NCI-H1417 treated with DMSO at 0.1 percent for 48 hours (cell line): ENCODE measurements at regions not wholly inside any gene's neighbourhood (a gene's known extent, or its start where the extent isn't known, plus 50 kb on each side); places are given as distances from the start of the nearest gene placed in this dataset.
"Not testable (repeated sequence)": the region's sequence is repeated elsewhere in the genome, so short reads cannot be mapped to it uniquely, and the experiment has no call there.

Source experiments
- DNase-seq: peaks from one replicate; lab custom pipeline; 2025; lab: John Stamatoyannopoulos, UW

- no peak for DNase-seq
Measured at GRCh38 chr2:8144131-8144631, 537.7 kb upstream of the ID2 start.

- no peak for DNase-seq
Measured at GRCh38 chr2:8144785-8145184, 537.1 kb upstream of the ID2 start.

GRCh38 chr2:8145375-8145774, 536.5 kb upstream of the ID2 start:
- DNase-seq, result not testable (repeated sequence)

DNA sequence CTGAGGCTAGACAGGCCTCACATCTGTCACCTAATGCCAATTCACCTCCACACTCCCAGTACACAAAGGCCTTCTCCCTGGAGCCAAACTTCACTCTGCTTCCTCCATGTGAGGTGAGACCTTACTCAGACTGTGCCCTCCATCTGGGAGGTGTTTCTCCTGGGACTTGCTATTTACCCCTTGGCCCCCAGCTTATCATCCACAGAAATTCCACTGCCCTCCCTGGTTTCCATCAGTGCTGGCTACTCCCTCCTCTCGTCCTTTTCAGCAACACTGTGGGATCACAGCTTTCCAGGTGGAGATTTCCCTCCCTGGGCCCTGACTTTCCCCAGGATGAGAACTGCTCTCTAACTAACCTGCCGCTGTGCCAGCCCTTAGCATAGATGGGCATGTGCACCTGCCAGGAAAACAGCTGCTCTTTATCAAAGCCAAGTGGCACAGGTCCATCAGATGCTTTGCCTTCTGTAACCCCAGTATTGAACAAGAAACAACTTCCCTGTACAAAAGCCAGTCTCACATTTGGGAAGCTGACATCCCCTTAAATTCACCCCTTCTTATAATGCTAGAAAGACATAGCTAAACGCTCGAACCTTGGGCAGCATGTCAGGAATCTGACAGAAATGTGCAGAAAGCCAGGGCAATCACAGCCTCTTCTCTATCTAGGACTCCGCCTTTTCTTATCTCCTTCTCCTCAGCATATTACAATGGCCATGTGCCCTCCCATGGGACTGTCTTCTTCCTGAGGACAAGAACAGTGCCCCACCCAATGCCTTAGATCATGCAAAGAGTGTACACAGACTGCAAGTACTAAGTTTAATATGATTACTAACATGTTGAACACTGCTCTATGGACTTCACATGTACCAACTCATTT, 535.5 kb upstream of the ID2 start:
- no peak for DNase-seq

DNA sequence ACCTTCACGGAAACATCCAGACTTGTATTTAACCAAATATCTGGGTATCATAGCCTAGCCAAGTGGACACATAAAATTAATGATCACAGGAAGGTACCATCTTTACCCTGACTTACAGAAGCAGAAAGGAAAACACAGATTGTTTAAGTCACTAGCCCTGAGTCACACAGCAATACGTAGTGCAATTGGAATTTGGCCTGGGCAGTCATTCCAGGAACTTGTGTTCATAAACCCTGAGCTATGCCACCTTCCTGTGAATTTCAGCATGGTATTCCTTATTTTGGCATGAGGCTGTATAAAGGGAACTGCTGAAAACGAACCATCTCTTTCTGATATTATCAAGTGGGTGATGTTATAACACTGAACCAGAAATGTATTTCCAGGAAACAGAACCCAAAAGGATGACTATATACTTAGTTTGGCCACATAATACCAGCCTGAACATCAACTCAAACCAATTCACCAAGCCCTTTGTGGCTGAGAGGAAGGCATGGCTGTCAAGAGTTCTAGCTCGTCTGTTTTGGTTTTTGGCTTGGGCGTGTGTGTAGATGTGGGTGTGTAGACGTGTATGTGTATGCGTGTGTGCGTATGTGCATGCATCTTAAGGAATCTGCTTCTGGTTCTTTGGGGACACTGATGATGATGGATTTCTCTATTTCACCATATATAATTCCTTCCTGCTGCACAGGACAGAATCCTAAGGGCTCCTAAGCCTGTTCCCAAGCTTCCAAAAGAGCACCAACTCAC, 533.4 kb upstream of the ID2 start:
- DNase-seq, result no peak

DNA sequence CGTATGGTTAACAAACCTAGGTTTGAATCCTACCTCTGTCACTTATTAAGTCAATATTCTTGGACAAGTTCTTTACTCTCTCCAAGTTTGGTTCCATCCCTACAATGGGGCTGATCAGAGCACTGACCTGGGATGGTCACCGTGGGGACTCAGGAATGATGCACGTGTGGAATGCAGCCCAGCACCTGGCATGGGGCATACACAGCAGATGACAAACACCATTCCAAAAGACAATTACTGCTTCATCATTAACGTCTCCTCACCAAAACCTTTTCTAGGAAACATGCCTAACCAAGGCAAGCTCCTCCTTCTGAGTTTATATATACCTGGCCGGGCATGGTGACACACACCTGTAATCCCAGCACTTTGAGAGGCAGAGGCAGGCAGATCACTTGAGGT, 532.9 kb upstream of the ID2 start:
- no peak for DNase-seq

DNA sequence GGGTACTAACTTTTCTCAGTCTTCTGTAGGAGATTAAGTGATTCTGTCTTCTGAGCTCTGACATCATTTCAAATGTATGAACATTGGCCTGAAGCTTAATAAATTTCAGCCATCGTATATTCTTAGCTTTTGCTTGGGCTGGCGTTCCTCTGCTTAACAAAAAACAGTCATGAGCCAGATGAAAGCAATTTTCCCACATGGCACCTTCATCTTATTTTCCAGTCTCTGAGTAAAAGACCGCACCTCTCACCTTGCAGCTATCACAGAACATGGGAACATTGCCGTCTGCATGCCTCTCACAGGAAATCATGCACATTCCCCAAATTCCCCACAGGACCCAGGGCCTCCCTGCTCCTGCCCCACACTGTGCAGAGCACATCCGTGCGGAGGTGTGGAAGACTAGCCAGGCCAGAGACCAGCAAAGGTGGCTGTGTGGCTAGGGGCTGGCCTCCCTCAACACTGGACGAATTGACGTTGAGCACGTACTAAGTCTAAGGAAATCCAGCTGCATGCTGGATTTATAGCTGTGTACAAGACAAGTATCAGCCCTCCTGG, 531.8 kb upstream of the ID2 start:
- no peak for DNase-seq

DNA sequence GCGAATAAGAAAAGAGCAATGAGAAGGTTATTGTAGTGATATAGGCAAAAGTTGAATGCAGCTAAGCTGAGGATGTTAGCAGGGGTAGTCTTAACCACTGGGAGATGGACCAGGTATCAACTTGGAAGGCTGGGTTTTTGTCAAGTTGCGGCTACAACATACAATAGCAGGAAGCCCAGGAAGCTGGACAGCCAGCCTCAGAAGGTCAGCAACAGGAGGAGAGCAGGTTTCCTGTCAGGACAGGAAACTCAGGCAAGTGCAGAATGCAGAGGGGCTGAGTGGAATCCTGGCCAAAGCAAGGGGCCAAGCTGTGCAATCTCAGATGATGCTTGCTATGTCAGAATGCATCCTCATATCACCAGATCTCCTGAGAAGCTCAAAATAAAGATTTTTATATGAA, 530.0 kb upstream of the ID2 start:
- DNase-seq, result no peak

DNA sequence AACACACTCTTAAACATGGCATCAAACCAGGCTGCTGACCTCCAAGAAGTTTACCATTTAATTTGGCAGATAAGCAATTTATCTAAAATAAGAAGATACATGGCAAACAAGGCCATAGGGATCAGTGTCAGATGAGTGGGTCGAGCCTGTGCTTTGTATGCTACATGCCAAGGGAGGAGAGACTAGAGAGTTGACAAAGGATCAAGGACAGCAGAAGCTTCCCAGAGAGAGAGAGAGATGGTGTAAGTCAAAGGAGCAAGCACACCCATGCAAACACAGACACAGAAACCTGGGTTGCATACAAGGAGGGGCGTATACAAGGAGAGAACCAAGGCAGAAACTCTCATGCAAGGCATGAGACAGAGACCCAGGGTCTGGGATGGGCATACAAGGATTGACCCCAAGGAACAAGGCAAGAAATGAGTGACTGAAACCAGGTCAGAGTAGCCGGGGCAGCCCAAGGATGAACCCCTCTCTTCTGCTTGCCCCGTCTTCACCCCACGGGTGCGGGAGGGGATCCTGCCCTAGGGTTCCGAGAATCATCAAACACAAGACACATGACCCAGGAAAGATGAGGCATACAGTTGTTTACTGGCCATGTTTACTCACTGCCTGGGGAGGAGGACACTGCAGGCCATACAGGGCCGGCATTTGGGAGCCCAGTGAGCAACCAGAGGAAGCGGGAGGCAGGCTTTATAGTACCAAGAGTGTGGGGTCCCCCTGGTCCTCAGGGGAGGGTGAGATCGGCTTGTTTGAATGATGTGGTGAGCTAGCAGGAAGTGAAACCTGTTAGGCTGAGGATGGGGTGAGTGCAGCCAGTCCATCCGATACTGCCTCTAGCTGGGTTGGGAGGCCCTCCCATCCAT, 529.2 kb upstream of the ID2 start:
- DNase-seq, result no peak

- DNase-seq, result no peak
Measured at GRCh38 chr2:8153258-8153718, 528.6 kb upstream of the ID2 start.

DNA sequence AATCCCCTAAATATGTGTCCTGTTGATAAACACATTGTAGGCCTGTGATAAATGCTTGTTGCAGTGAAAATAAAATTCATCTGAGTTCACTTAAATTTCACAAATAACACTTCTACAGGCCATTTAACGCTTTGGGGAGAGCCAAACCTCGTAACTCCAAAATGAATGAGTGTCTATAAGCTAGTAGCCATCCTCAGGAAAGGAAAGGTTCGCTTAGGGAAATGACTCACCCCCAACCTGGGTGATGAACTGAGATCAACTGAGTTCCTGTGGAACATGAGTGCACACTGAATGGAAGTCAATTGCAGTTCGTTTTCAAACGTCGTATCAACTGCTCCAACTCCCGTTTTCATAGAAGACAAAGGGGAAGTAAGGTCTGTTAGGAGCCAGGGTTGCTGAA, 527.6 kb upstream of the ID2 start:
- DNase-seq, result no peak

DNA sequence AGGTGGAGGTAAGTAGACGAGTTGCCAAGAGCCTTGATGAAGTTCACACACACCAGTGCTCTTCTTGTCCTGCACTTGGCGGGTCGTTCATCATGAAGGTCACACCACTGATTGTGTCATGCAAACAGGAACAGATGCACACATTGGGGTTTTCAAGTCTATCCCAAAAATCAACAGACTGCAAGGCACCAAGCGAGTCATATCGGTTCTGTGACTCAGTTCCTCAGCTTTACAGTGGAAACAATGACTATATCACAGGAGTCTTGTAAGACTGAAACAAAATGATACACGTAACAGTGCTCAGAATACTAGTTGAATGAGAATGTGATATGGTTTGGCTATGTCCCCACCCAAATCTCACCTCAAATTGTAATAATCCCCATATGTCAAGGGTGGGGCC, 526.9 kb upstream of the ID2 start:
- DNase-seq, result no peak

- no peak for DNase-seq
Measured at GRCh38 chr2:8157621-8158430, 524.0 kb upstream of the ID2 start.

DNA sequence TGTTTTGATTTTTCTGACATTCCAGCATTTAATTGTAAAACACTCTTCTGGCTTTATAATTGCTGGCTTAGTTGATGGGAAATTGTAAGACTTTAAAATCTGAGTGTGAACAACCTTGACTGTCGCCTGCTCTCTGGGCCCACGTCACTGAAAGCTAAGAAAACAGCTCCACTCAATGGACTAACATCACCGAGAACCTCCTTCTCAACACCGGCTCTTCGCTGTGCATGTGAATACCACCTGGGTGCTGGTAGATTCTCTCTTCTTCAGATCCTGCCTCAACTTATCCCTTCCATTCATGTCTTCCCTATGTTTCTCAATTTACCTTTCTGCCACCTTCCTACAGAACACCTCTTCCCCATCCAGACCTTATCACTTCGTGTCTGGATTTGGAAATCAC, 523.1 kb upstream of the ID2 start:
- no peak for DNase-seq

GRCh38 chr2:8159211-8159965, 522.5 kb upstream of the ID2 start:
- DNase-seq, result no peak

GRCh38 chr2:8159966-8160603, 521.8 kb upstream of the ID2 start:
- no peak for DNase-seq

GRCh38 chr2:8160959-8161358, 520.9 kb upstream of the ID2 start:
- DNase-seq, result no peak

- DNase-seq, result no peak
Measured at GRCh38 chr2:8162552-8162951, 519.3 kb upstream of the ID2 start.

GRCh38 chr2:8165550-8165949, 516.3 kb upstream of the ID2 start:
- no peak for DNase-seq
